GM23338 (cell line): ENCODE measurements at regions not wholly inside any gene's neighbourhood (a gene's known extent, or its start where the extent isn't known, plus 50 kb on each side); places are given as distances from the start of the nearest gene placed in this dataset.

Source experiments
- ATAC-seq: fragments of 200-7000 bp; cut with Tn5 transposase; 3 replicates; pipeline ENCODE4 v1.9.1; 2020
- DNase-seq: peaks from one replicate; pipeline ENCODE4 v3.0.0-alpha.2; 2015; ENCODE audit warnings: low spot score
- H2AFZ ChIP-seq: fragments of 200-600 bp; sonication (generic); 2 replicates; pipeline ENCODE4 v1.8.0; 2016; ENCODE audit warnings: antibody characterized with exemption, mild to moderate bottlenecking, moderate library complexity
- H3F3A ChIP-seq: fragments of 200-600 bp; sonication (generic); replicated peaks from 2 replicates; pipeline ENCODE4 v1.8.0; 2017; ENCODE audit warnings: antibody characterized with exemption, mixed run types, low read depth
- H3K27ac ChIP-seq: fragments of 200-600 bp; sonication (generic); 2 replicates; pipeline ENCODE4 v1.6.1; 2016; ENCODE audit warnings: low read depth
- H3K27me3 ChIP-seq: fragments of 200-600 bp; sonication (generic); 2 replicates; pipeline ENCODE4 v1.8.0; 2016; ENCODE audit warnings: mild to moderate bottlenecking, mixed run types, moderate library complexity; ENCODE audit not compliant: insufficient read depth
- H3K36me3 ChIP-seq: fragments of 200-600 bp; sonication (generic); 2 replicates; pipeline ENCODE4 v1.8.0; 2016; ENCODE audit warnings: mild to moderate bottlenecking; ENCODE audit not compliant: insufficient read depth
- H3K4me1 ChIP-seq: fragments of 200-600 bp; sonication (generic); 2 replicates; pipeline ENCODE4 v1.8.0; 2016; ENCODE audit warnings: mild to moderate bottlenecking, moderate library complexity; ENCODE audit not compliant: insufficient read depth
- H3K4me2 ChIP-seq: fragments of 200-600 bp; sonication (generic); 2 replicates; pipeline ENCODE4 v1.7.1; 2017; ENCODE audit warnings: mixed run types
- H3K4me3 ChIP-seq: fragments of 200-600 bp; sonication (generic); 2 replicates; pipeline ENCODE4 v1.6.1; 2016; ENCODE audit warnings: mixed run types
- H3K79me2 ChIP-seq: fragments of 200-600 bp; sonication (generic); replicated peaks from 2 replicates; pipeline ENCODE4 v1.8.0; 2017; ENCODE audit warnings: mild to moderate bottlenecking; ENCODE audit not compliant: insufficient read depth
- H3K9me2 ChIP-seq: fragments of 200-600 bp; sonication (generic); 2 replicates; pipeline ENCODE4 v1.8.0; 2017; ENCODE audit not compliant: insufficient read depth
- H4K20me1 ChIP-seq: fragments of 200-600 bp; sonication (generic); replicated peaks from 2 replicates; pipeline ENCODE4 v1.8.0; 2017; ENCODE audit warnings: mild to moderate bottlenecking; ENCODE audit not compliant: insufficient read depth
- H3K27ac Mint-ChIP-seq: 2 replicates; pipeline ENCODE4 v1.8.0; 2020; ENCODE audit warnings: inconsistent platforms, mild to moderate bottlenecking, moderate library complexity, mixed read lengths
- H3K27me3 Mint-ChIP-seq: 3 replicates; pipeline ENCODE4 v1.8.0; 2022; ENCODE audit warnings: low read depth, mild to moderate bottlenecking, moderate library complexity, mixed read lengths, inconsistent platforms; ENCODE audit not compliant: insufficient read depth, poor library complexity
- H3K36me3 Mint-ChIP-seq: 3 replicates; pipeline ENCODE4 v1.8.0; 2021; ENCODE audit warnings: low read depth, mild to moderate bottlenecking, inconsistent platforms, moderate library complexity, mixed read lengths
- H3K4me1 Mint-ChIP-seq: 3 replicates; pipeline ENCODE4 v1.8.0; 2020; ENCODE audit warnings: mild to moderate bottlenecking, inconsistent platforms, mixed read lengths
- H3K4me3 Mint-ChIP-seq: 3 replicates; pipeline ENCODE4 v1.8.0; 2021; ENCODE audit warnings: moderate library complexity, mild to moderate bottlenecking, inconsistent platforms, mixed read lengths
- H3K9me3 Mint-ChIP-seq: 3 replicates; pipeline ENCODE4 v1.8.0; 2020; ENCODE audit warnings: moderate library complexity, mild to moderate bottlenecking, inconsistent platforms, mixed read lengths
- CREB1 ChIP-seq: fragments of 250-450 bp; sonication (Bioruptor Pico); IDR thresholded peaks from 2 replicates; pipeline ENCODE4 v1.5.0; 2020; ENCODE audit warnings: low read depth, mild to moderate bottlenecking, moderate library complexity
- CTCF ChIP-seq, 2 experiments: fragments of 200-600 bp in 1 of 2; sonication (generic) in 1 of 2; conservative IDR thresholded peaks; 2 replicates each; pipeline versions ENCODE4 v1.5.1 to v1.6.1; 2016 to 2017; ENCODE audit warnings: antibody characterized with exemption in 2 of 2, low read depth in 2 of 2, mild to moderate bottlenecking in 2 of 2, moderate library complexity in 1 of 2
- JUNB ChIP-seq: IDR thresholded peaks from one replicate; pipeline ENCODE4 v1.6.1; 2016; ENCODE audit warnings: antibody characterized with exemption; ENCODE audit not compliant: unreplicated experiment
- NANOG ChIP-seq: IDR thresholded peaks from 2 replicates; pipeline ENCODE4 v1.6.1; 2016; ENCODE audit warnings: antibody characterized with exemption, borderline replicate concordance
- STAT1 ChIP-seq: IDR thresholded peaks from one replicate; pipeline ENCODE4 v1.6.1; 2016; ENCODE audit warnings: antibody characterized with exemption; ENCODE audit not compliant: unreplicated experiment
- TF ChIP-seq, protein P1 (sequence below): fragments of 250-450 bp; sonication (Bioruptor Pico); IDR thresholded peaks from 2 replicates; pipeline ENCODE4 v1.5.0; 2020; ENCODE audit warnings: mild to moderate bottlenecking, moderate library complexity
- TF ChIP-seq, protein P2 (sequence below): IDR thresholded peaks from one replicate; pipeline ENCODE4 v1.6.1; 2018; ENCODE audit warnings: antibody characterized with exemption; ENCODE audit not compliant: unreplicated experiment

GRCh38 chr22:44591146-44591790 is 93.2 kb upstream of the RTL6 start:
- no peaks in the 10 kb centered on the region for H3K9me2 ChIP-seq
- H3K4me3 ChIP-seq = no peak overlapping the region
- no peak for ATAC-seq
- Mint-ChIP-seq H3K9me3 (peaks cover 15% of the 10 kb centered on the region), H3K4me3 (no peak overlapping the region), H3K27ac (no peak overlapping the region), H3K27me3 (peaks cover 15% of the 10 kb centered on the region), H3K4me1 (peaks cover 17% of the 10 kb centered on the region), H3K36me3 (peaks cover 4% of the 10 kb centered on the region; the same call in 2 of the 3 replicates)
- H2AFZ ChIP-seq = no peak overlapping the region
- no peaks in the 10 kb centered on the region for H3F3A ChIP-seq
- H3K36me3 ChIP-seq = no peaks in the 10 kb centered on the region; the same call in 1 of the 2 replicates
- TF ChIP-seq JUNB = no peak
- TF ChIP-seq, protein P1, sequence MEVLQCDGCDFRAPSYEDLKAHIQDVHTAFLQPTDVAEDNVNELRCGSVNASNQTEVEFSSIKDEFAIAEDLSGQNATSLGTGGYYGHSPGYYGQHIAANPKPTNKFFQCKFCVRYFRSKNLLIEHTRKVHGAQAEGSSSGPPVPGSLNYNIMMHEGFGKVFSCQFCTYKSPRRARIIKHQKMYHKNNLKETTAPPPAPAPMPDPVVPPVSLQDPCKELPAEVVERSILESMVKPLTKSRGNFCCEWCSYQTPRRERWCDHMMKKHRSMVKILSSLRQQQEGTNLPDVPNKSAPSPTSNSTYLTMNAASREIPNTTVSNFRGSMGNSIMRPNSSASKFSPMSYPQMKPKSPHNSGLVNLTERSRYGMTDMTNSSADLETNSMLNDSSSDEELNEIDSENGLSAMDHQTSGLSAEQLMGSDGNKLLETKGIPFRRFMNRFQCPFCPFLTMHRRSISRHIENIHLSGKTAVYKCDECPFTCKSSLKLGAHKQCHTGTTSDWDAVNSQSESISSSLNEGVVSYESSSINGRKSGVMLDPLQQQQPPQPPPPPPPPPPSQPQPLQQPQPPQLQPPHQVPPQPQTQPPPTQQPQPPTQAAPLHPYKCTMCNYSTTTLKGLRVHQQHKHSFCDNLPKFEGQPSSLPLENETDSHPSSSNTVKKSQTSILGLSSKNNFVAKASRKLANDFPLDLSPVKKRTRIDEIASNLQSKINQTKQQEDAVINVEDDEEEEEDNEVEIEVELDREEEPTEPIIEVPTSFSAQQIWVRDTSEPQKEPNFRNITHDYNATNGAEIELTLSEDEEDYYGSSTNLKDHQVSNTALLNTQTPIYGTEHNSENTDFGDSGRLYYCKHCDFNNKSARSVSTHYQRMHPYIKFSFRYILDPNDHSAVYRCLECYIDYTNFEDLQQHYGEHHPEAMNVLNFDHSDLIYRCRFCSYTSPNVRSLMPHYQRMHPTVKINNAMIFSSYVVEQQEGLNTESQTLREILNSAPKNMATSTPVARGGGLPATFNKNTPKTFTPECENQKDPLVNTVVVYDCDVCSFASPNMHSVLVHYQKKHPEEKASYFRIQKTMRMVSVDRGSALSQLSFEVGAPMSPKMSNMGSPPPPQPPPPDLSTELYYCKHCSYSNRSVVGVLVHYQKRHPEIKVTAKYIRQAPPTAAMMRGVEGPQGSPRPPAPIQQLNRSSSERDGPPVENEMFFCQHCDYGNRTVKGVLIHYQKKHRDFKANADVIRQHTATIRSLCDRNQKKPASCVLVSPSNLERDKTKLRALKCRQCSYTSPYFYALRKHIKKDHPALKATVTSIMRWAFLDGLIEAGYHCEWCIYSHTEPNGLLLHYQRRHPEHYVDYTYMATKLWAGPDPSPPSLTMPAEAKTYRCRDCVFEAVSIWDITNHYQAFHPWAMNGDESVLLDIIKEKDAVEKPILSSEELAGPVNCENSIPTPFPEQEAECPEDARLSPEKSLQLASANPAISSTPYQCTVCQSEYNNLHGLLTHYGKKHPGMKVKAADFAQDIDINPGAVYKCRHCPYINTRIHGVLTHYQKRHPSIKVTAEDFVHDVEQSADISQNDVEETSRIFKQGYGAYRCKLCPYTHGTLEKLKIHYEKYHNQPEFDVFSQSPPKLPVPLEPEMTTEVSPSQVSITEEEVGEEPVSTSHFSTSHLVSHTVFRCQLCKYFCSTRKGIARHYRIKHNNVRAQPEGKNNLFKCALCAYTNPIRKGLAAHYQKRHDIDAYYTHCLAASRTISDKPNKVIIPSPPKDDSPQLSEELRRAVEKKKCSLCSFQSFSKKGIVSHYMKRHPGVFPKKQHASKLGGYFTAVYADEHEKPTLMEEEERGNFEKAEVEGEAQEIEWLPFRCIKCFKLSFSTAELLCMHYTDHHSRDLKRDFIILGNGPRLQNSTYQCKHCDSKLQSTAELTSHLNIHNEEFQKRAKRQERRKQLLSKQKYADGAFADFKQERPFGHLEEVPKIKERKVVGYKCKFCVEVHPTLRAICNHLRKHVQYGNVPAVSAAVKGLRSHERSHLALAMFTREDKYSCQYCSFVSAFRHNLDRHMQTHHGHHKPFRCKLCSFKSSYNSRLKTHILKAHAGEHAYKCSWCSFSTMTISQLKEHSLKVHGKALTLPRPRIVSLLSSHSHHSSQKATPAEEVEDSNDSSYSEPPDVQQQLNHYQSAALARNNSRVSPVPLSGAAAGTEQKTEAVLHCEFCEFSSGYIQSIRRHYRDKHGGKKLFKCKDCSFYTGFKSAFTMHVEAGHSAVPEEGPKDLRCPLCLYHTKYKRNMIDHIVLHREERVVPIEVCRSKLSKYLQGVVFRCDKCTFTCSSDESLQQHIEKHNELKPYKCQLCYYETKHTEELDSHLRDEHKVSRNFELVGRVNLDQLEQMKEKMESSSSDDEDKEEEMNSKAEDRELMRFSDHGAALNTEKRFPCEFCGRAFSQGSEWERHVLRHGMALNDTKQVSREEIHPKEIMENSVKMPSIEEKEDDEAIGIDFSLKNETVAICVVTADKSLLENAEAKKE (CRISPR knock-in tag) = no peak
- no peaks in the 10 kb centered on the region for H3K4me1 ChIP-seq
- DNase-seq = no peak
- H3K27me3 ChIP-seq = no peaks in the 10 kb centered on the region
- no peak overlapping the region for H3K4me2 ChIP-seq
- H3K79me2 ChIP-seq = no peaks in the 10 kb centered on the region
- no peak overlapping the region for H3K27ac ChIP-seq
- no peaks in the 10 kb centered on the region for H4K20me1 ChIP-seq

DNA sequence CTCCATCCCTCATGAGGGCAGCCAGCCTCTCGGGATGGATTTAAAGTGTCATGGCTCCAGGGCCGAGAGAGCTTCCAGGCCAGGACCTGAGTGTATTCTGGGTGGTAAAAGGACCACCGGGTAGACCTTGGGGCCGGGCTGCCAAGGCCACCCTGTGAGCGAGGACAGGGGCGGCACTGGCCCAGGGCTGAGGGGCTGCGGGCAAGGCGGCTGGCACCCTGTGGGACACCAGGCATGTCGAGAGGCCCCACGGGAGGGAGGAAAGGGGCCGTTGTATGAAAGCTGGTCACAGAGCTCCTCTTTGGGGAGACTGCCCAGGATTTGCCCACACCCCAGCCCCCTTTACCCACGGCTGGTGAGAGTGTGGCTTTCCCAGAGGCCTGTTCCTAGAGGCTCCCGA is 92.3 kb upstream of the RTL6 start:
- Mint-ChIP-seq H3K36me3 (peaks cover 4% of the 10 kb centered on the region; the same call in 2 of the 3 replicates), H3K27me3 (peaks cover 16% of the 10 kb centered on the region), H3K4me1 (peaks cover 11% of the 10 kb centered on the region), H3K9me3 (peaks cover 15% of the 10 kb centered on the region), H3K27ac (no peak overlapping the region), H3K4me3 (no peak overlapping the region)
- H3K79me2 ChIP-seq = no peaks in the 10 kb centered on the region
- DNase-seq (no peak), ATAC-seq (no peak)
- H3K4me3 ChIP-seq = no peak overlapping the region
- H2AFZ ChIP-seq = no peak overlapping the region
- no peaks in the 10 kb centered on the region for H3K4me1 ChIP-seq
- H4K20me1 ChIP-seq = no peaks in the 10 kb centered on the region
- H3K27ac ChIP-seq = no peak overlapping the region
- no peaks in the 10 kb centered on the region; the same call in 1 of the 2 replicates for H3K36me3 ChIP-seq
- no peaks in the 10 kb centered on the region for H3K9me2 ChIP-seq
- H3K4me2 ChIP-seq = no peak overlapping the region
- H3F3A ChIP-seq = no peaks in the 10 kb centered on the region
- H3K27me3 ChIP-seq = no peaks in the 10 kb centered on the region
- TF ChIP-seq CREB1 (no peak), STAT1 (no peak), JUNB (no peak), CTCF (conservative IDR thresholded peaks at IDR 0.05; ENCODE audit: low read depth in 2 of 2) (no peak), NANOG (no peak)
- TF ChIP-seq, protein P2, sequence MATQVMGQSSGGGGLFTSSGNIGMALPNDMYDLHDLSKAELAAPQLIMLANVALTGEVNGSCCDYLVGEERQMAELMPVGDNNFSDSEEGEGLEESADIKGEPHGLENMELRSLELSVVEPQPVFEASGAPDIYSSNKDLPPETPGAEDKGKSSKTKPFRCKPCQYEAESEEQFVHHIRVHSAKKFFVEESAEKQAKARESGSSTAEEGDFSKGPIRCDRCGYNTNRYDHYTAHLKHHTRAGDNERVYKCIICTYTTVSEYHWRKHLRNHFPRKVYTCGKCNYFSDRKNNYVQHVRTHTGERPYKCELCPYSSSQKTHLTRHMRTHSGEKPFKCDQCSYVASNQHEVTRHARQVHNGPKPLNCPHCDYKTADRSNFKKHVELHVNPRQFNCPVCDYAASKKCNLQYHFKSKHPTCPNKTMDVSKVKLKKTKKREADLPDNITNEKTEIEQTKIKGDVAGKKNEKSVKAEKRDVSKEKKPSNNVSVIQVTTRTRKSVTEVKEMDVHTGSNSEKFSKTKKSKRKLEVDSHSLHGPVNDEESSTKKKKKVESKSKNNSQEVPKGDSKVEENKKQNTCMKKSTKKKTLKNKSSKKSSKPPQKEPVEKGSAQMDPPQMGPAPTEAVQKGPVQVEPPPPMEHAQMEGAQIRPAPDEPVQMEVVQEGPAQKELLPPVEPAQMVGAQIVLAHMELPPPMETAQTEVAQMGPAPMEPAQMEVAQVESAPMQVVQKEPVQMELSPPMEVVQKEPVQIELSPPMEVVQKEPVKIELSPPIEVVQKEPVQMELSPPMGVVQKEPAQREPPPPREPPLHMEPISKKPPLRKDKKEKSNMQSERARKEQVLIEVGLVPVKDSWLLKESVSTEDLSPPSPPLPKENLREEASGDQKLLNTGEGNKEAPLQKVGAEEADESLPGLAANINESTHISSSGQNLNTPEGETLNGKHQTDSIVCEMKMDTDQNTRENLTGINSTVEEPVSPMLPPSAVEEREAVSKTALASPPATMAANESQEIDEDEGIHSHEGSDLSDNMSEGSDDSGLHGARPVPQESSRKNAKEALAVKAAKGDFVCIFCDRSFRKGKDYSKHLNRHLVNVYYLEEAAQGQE = no peak
